GM18498 (cell line): ENCODE measurements at regions not wholly inside any gene's neighbourhood (a gene's known extent, or its start where the extent isn't known, plus 50 kb on each side); places are given as distances from the start of the nearest gene placed in this dataset.
A peak's percentile ranks its signal among the peaks of the same experiment; 100 is the strongest.
"Not testable (repeated sequence)": the region's sequence is repeated elsewhere in the genome, so short reads cannot be mapped to it uniquely, and the experiment has no call there.

Source experiments
- ATAC-seq: cut with Tn5 transposase; IDR thresholded peaks from one replicate; pipeline ENCODE4 v1.9.1; 2021; ENCODE audit warnings: mild to moderate bottlenecking, moderate library complexity; ENCODE audit not compliant: unreplicated experiment

GRCh38 chr14:46596236-46596635 is 55.3 kb downstream of the RPL10L start:
- no peak for ATAC-seq

- no peak for ATAC-seq
Observed at GRCh38 chr14:46582826-46583225, 68.8 kb downstream of the RPL10L start.

GRCh38 chr14:46581036-46581671 is 70.4 kb downstream of the RPL10L start:
- ATAC-seq = no peak

GRCh38 chr14:46574978-46575375 is 76.6 kb downstream of the RPL10L start:
- no peak for ATAC-seq

- no peak for ATAC-seq
Observed at GRCh38 chr14:46574221-46574977, 77.2 kb downstream of the RPL10L start.

- ATAC-seq = no peak
Observed at GRCh38 chr14:46573498-46573897, 78.1 kb downstream of the RPL10L start.

GRCh38 chr14:46571970-46572369 is 79.6 kb downstream of the RPL10L start:
- ATAC-seq = no peak

GRCh38 chr14:46568161-46568560 is 83.4 kb downstream of the RPL10L start:
- not testable (repeated sequence) for ATAC-seq

- ATAC-seq = no peak
Observed at GRCh38 chr14:46550836-46551235, 100.7 kb downstream of the RPL10L start.

GRCh38 chr14:46540986-46541385 is 110.6 kb downstream of the RPL10L start:
- no peak for ATAC-seq

GRCh38 chr14:46519121-46519520 is 132.5 kb downstream of the RPL10L start:
- ATAC-seq = no peak

GRCh38 chr14:46508752-46509151 is 142.8 kb downstream of the RPL10L start:
- not testable (repeated sequence) for ATAC-seq

- no peak for ATAC-seq
Observed at GRCh38 chr14:46499521-46499920, 152.1 kb downstream of the RPL10L start.

- ATAC-seq = no peak
Observed at GRCh38 chr14:46496409-46496808, 155.2 kb downstream of the RPL10L start.

GRCh38 chr14:46490238-46490685 is 161.3 kb downstream of the RPL10L start:
- ATAC-seq = peak; percentile 97

- ATAC-seq = no peak
Observed at GRCh38 chr14:46488374-46488773, 163.2 kb downstream of the RPL10L start.

- ATAC-seq = no peak
Observed at GRCh38 chr14:46487582-46488350, 163.8 kb downstream of the RPL10L start.

GRCh38 chr14:46482200-46482599 is 169.4 kb downstream of the RPL10L start:
- no peak for ATAC-seq

GRCh38 chr14:46480817-46481216 is 170.8 kb downstream of the RPL10L start:
- ATAC-seq = no peak

- ATAC-seq = no peak
Observed at GRCh38 chr14:46472261-46472660, 179.3 kb downstream of the RPL10L start.

GRCh38 chr14:46464341-46464740 is 187.2 kb downstream of the RPL10L start:
- ATAC-seq = no peak

- no peak for ATAC-seq
Observed at GRCh38 chr14:46451800-46452199, 199.8 kb downstream of the RPL10L start.
